GM12878 (cell line): ENCODE measurements at regions not wholly inside any gene's neighbourhood (a gene's known extent, or its start where the extent isn't known, plus 50 kb on each side); places are given as distances from the start of the nearest gene placed in this dataset.

Experiments
- ATAC-seq: fragments of 200-7000 bp; cut with Tn5 transposase; 3 replicates; pipeline ENCODE4 v1.9.1; 2020; ENCODE audit warnings: mild to moderate bottlenecking, moderate library complexity
- BruUV-seq: library from RNA; stranded (reverse); fragments of 400-500 nt; replicated peaks from 2 replicates; lab custom pipeline; 2021; lab: Mats Ljungman, UMichigan
- CTCF ChIA-PET: fragments of 300-600 bp; sonication (Branson Sonifier 250); formaldehyde crosslinking; extraction: SDS; loops from one replicate; lab custom pipeline; 2021; ENCODE audit warnings: inconsistent platforms; lab: Yijun Ruan, JAX
- POLR2A ChIA-PET: fragments of 350-600 bp; formaldehyde crosslinking; extraction: SDS; loops from one replicate; lab custom pipeline; 2021; ENCODE audit warnings: inconsistent platforms; lab: Charles Lee
- RAD21 ChIA-PET: fragments of 300-600 bp; sonication (Branson Sonifier 250); formaldehyde crosslinking; loops from one replicate; lab custom pipeline; 2023; ENCODE audit warnings: antibody characterized with exemption; ENCODE audit not compliant: unreplicated experiment; lab: Charles Lee
- SMC1A ChIA-PET: fragments of 300-600 bp; sonication (Branson Sonifier 250); formaldehyde crosslinking; loops from one replicate; lab custom pipeline; 2023; ENCODE audit not compliant: unreplicated experiment, uncharacterized antibody; lab: Charles Lee
- DNase-seq: peaks from one replicate; pipeline ENCODE4 v3.0.0-alpha.2; 2011; ENCODE audit warnings: low read depth, low spot score
- FAIRE-seq: peaks from 3 replicates; lab custom pipeline; 2011; peaks lifted over from hg19 to GRCh38; lab: Jason Lieb, UNC
- H2AFZ ChIP-seq: 2 replicates; pipeline ENCODE4 v1.6.0; 2011; ENCODE audit warnings: low read depth, low read length, control low read depth; ENCODE audit not compliant: control insufficient read depth
- H3K27ac ChIP-seq: 2 replicates; pipeline ENCODE4 v1.5.1; 2011; ENCODE audit warnings: control low read depth; ENCODE audit not compliant: control insufficient read depth, insufficient read depth
- H3K27me3 ChIP-seq, 2 experiments: replicated peaks in 1 of 2; 2 replicates each; pipeline versions ENCODE4 v1.6.0 to v1.6.1; 2011; ENCODE audit warnings: low read length in 1 of 2; ENCODE audit not compliant: control insufficient read depth in 2 of 2, insufficient read depth in 2 of 2
- H3K36me3 ChIP-seq, 2 experiments: 2 replicates each; pipeline ENCODE4 v1.5.1; 2011; ENCODE audit warnings: low read length in 1 of 2; ENCODE audit not compliant: control insufficient read depth in 2 of 2, insufficient read depth in 2 of 2
- H3K4me1 ChIP-seq: 2 replicates; pipeline ENCODE4 v1.6.1; 2011; ENCODE audit warnings: mild to moderate bottlenecking, low read length, moderate library complexity, mixed read lengths; ENCODE audit not compliant: control insufficient read depth, insufficient read depth
- H3K4me2 ChIP-seq: 2 replicates; pipeline ENCODE4 v1.6.0; 2011; ENCODE audit warnings: control low read depth; ENCODE audit not compliant: control insufficient read depth, insufficient read depth
- H3K4me3 ChIP-seq: fragments of 200-600 bp; sonication (generic); 2 replicates; pipeline ENCODE4 v1.5.1; 2016
- H3K79me2 ChIP-seq: 2 replicates; pipeline ENCODE4 v1.6.0; 2011; ENCODE audit warnings: low read length; ENCODE audit not compliant: control insufficient read depth, insufficient read depth
- H3K9ac ChIP-seq: 2 replicates; pipeline ENCODE4 v1.8.0; 2011; ENCODE audit warnings: low read length, control low read depth, mixed read lengths; ENCODE audit not compliant: control insufficient read depth, insufficient read depth
- H3K9me3 ChIP-seq: replicated peaks from 3 replicates; pipeline ENCODE4 v1.5.1; 2011; ENCODE audit warnings: mild to moderate bottlenecking, low read length; ENCODE audit not compliant: control insufficient read depth, insufficient read depth
- H4K20me1 ChIP-seq: 2 replicates; pipeline ENCODE4 v1.6.0; 2011; ENCODE audit not compliant: control insufficient read depth, insufficient read depth
- BHLHE40 ChIP-seq, 2 experiments: fragments of 450-650 bp in 1 of 2; IDR thresholded peaks; 2 replicates each; pipeline ENCODE4 v1.6.1; 2011 to 2017; ENCODE audit warnings: low read depth in 2 of 2, borderline replicate concordance in 1 of 2, improper control_type of control experiment in 1 of 2, low read length in 1 of 2, mild to moderate bottlenecking in 1 of 2
- CTCF ChIP-seq, 3 experiments: IDR thresholded peaks in 2 of 3; conservative IDR thresholded peaks in 1 of 3; 2 replicates each; pipeline ENCODE4 v1.5.1; 2011; ENCODE audit warnings: low read depth in 3 of 3, low read length in 3 of 3, mild to moderate bottlenecking in 3 of 3, control low read depth in 2 of 3, moderate library complexity in 2 of 3, inconsistent platforms in 1 of 3, mixed read lengths in 1 of 3; ENCODE audit not compliant: control insufficient read depth in 2 of 3, insufficient read depth in 1 of 3; ENCODE audit errors: extremely low read depth in 1 of 3
- RAD21 ChIP-seq: IDR thresholded peaks from 2 replicates; pipeline ENCODE4 v1.6.1; 2011; ENCODE audit warnings: mild to moderate bottlenecking, low read depth, low read length, moderate library complexity; ENCODE audit not compliant: insufficient read depth
- SMARCA5 ChIP-seq: fragments of 450-650 bp; IDR thresholded peaks from 2 replicates; pipeline ENCODE4 v1.6.1; 2017; ENCODE audit warnings: mild to moderate bottlenecking
- SMC3 ChIP-seq: IDR thresholded peaks from 2 replicates; pipeline ENCODE4 v1.6.1; 2011; ENCODE audit warnings: low read length, improper control_type of control experiment, borderline replicate concordance
- SRF ChIP-seq, 2 experiments: IDR thresholded peaks; 2 replicates each; pipeline ENCODE4 v1.6.1; 2011; ENCODE audit warnings: low read depth in 2 of 2, low read length in 2 of 2, mild to moderate bottlenecking in 1 of 2, moderate library complexity in 1 of 2
- YY1 ChIP-seq: IDR thresholded peaks from 2 replicates; pipeline ENCODE4 v1.6.1; 2011; ENCODE audit warnings: low read depth, mild to moderate bottlenecking, low read length
- ZNF24 ChIP-seq: fragments of 450-650 bp; IDR thresholded peaks from 2 replicates; pipeline ENCODE4 v1.6.1; 2017; ENCODE audit warnings: antibody characterized with exemption, mild to moderate bottlenecking
- WGBS: methylation state at CpG from one replicate; pipeline ENCODE4 v1.1.6; 2016; ENCODE audit warnings: low lambda C conversion rate; ENCODE audit not compliant: insufficient replicate concordance, insufficient coverage; ENCODE audit errors: missing lambda C conversion rate; 5-methylcytosine and 5-hydroxymethylcytosine counted together
- in situ Hi-C: fragments of 300-500 bp; cut with MboI; formaldehyde crosslinking; loops from 9 replicates; pipeline ENCODE4 v1.14.3; 2018; ENCODE audit warnings: mixed read lengths
- intact Hi-C: fragments of 100-400 bp; cut with micrococcal nuclease; formaldehyde crosslinking; loops from one replicate; pipeline ENCODE4 v1.14.2; 2022; ENCODE audit not compliant: unreplicated experiment
- TF ChIP-seq, protein P1 (sequence below): IDR thresholded peaks from 2 replicates; pipeline ENCODE4 v1.6.1; 2011; ENCODE audit warnings: mild to moderate bottlenecking, low read depth, low read length, moderate library complexity; ENCODE audit not compliant: insufficient replicate concordance

GRCh38 chr15:62782071-62782841 lies 260.3 kb upstream of the TPM1 start:
- Histone ChIP-seq H3K27ac (no peak overlapping the region), H3K36me3 (no peaks in the 10 kb centered on the region), H3K9ac (no peak overlapping the region), H3K4me1 (no peaks in the 10 kb centered on the region), H3K79me2 (no peaks in the 10 kb centered on the region), H4K20me1 (no peaks in the 10 kb centered on the region), H3K4me2 (no peak overlapping the region), H3K27me3 (peaks cover 0 to 2% of the 10 kb centered on the region in 2 experiments; a peak in 1 of 4 replicates), H3K4me3 (no peak overlapping the region), H2AFZ (no peak overlapping the region), H3K9me3 (no peaks in the 10 kb centered on the region)
- TF ChIP-seq BHLHE40 (IDR thresholded peaks at IDR 0.05; ENCODE audit: borderline replicate concordance in 1 of 2, low read depth in 2 of 2, low read length in 1 of 2) (peak in 1 of 2 experiments; percentile 64; a peak in 2 of 4 replicates), CTCF (IDR thresholded peaks at IDR 0.05 in 2 of 3, conservative IDR thresholded peaks at IDR 0.05 in 1 of 3; ENCODE audit: control insufficient read depth in 2 of 3, extremely low read depth in 1 of 3, insufficient read depth in 1 of 3, low read depth in 3 of 3, low read length in 3 of 3) (peak; percentile 31 to 69 (median 36); a peak in 4 of 6 replicates), RAD21 (peak; percentile 73), SMARCA5 (0 out of 2 replicates have a peak, but pooled peaks have one; percentile 32), SRF (IDR thresholded peaks at IDR 0.05; ENCODE audit: low read depth in 2 of 2, low read length in 2 of 2) (no peak), SMC3 (peak; percentile 54; the same call in 1 of the 2 replicates), YY1 (0 out of 2 replicates have a peak, but pooled peaks have one; percentile 28), ZNF24 (peak; percentile 67; the same call in 1 of the 2 replicates)
- TF ChIP-seq, protein P1, sequence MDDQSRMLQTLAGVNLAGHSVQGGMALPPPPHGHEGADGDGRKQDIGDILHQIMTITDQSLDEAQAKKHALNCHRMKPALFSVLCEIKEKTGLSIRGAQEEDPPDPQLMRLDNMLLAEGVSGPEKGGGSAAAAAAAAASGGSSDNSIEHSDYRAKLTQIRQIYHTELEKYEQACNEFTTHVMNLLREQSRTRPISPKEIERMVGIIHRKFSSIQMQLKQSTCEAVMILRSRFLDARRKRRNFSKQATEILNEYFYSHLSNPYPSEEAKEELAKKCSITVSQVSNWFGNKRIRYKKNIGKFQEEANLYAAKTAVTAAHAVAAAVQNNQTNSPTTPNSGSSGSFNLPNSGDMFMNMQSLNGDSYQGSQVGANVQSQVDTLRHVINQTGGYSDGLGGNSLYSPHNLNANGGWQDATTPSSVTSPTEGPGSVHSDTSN: no peak
- ChIA-PET CTCF (interaction anchor here (0.8 to 1.6 kb wide), 4 partner anchors 9 to 312 kb away, joined by 3 to 8 read pairs (median 4); no protein-coding TSS in a partner anchor), POLR2A (no interaction called here), RAD21 (interaction anchor here (1.1 to 1.4 kb wide), 3 partner anchors 10 to 312 kb away, joined by 3 to 5 read pairs (median 4); no protein-coding TSS in a partner anchor), SMC1A (interaction anchor here (0.9 to 1.3 kb wide), 3 partner anchors 16 to 311 kb away, joined by 3 to 4 read pairs (median 3); no protein-coding TSS in a partner anchor)
- in situ Hi-C loops (loop anchor here (5.0 kb wide), 1 partner anchor 50 kb away; no protein-coding TSS in a partner anchor), intact Hi-C loops (loop anchor here (1.0 kb wide), 1 partner anchor 311 kb away; no protein-coding TSS in a partner anchor)
- peak; percentile 91 for ATAC-seq
- BruUV-seq: no TSS peak
- FAIRE-seq: peak; percentile 44
- WGBS: 21% methylated on average over 11 of the region's 11 CpGs
- DNase-seq: no peak
